WERI-Rb-1 (cell line): ENCODE measurements at regions not wholly inside any gene's neighbourhood (a gene's known extent, or its start where the extent isn't known, plus 50 kb on each side); places are given as distances from the start of the nearest gene placed in this dataset.

ENCODE experiments used
- DNase-seq: peaks from one replicate; pipeline ENCODE4 v3.0.0-alpha.2; 2020
- H3K27ac ChIP-seq: fragments of 250-450 bp; sonication (Bioruptor Pico); 2 replicates; pipeline ENCODE4 v1.5.1; 2020; ENCODE audit warnings: mild to moderate bottlenecking, moderate library complexity
- H3K27me3 ChIP-seq: fragments of 250-450 bp; sonication (Bioruptor Pico); 2 replicates; pipeline ENCODE4 v1.5.1; 2021; ENCODE audit warnings: mild to moderate bottlenecking, low read depth, moderate library complexity; ENCODE audit not compliant: insufficient read depth, severe bottlenecking
- H3K36me3 ChIP-seq: fragments of 250-450 bp; sonication (Bioruptor Pico); 2 replicates; pipeline ENCODE4 v1.5.1; 2020; ENCODE audit warnings: mild to moderate bottlenecking, moderate library complexity
- H3K4me3 ChIP-seq: 2 replicates; pipeline ENCODE4 v1.5.1; 2011; ENCODE audit warnings: low read depth, mild to moderate bottlenecking, control low read depth, low read length
- H3K9me3 ChIP-seq: fragments of 250-450 bp; sonication (Bioruptor Pico); 2 replicates; pipeline ENCODE4 v1.5.1; 2021; ENCODE audit warnings: mild to moderate bottlenecking, moderate library complexity; ENCODE audit not compliant: severe bottlenecking
- TF ChIP-seq, protein P1 (sequence below): IDR thresholded peaks from 2 replicates; pipeline ENCODE4 v1.5.1; 2011; ENCODE audit warnings: low read depth, mild to moderate bottlenecking, control low read depth, inconsistent platforms, low read length

DNA sequence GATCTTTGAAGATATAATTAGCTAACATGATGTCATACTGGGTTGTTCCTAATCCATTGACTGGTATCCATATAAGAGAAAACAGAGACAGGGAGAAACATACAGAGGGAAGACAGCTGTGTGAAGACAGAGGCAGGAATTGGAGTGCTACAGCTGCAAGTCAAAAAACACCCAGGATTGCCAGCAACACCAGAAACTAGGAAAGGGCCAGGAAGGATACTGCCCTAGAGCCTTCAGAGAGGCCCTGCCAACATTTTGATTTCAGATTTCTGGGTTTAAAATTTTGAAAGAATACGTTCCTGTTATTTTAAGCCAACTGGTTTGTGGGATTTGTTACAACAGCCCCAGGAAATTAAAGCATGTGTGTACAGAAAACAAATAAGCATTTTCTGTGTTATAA is 473.7 kb upstream of the FLRT2 start:
- no peaks in the 10 kb centered on the region for H3K36me3 ChIP-seq
- no peak for DNase-seq
- H3K27me3 ChIP-seq = no peaks in the 10 kb centered on the region
- peaks cover 5% of the 10 kb centered on the region for H3K9me3 ChIP-seq
- TF ChIP-seq, protein P1, sequence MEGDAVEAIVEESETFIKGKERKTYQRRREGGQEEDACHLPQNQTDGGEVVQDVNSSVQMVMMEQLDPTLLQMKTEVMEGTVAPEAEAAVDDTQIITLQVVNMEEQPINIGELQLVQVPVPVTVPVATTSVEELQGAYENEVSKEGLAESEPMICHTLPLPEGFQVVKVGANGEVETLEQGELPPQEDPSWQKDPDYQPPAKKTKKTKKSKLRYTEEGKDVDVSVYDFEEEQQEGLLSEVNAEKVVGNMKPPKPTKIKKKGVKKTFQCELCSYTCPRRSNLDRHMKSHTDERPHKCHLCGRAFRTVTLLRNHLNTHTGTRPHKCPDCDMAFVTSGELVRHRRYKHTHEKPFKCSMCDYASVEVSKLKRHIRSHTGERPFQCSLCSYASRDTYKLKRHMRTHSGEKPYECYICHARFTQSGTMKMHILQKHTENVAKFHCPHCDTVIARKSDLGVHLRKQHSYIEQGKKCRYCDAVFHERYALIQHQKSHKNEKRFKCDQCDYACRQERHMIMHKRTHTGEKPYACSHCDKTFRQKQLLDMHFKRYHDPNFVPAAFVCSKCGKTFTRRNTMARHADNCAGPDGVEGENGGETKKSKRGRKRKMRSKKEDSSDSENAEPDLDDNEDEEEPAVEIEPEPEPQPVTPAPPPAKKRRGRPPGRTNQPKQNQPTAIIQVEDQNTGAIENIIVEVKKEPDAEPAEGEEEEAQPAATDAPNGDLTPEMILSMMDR = no peak
- H3K27ac ChIP-seq = no peak overlapping the region
- H3K4me3 ChIP-seq = no peak overlapping the region

DNA sequence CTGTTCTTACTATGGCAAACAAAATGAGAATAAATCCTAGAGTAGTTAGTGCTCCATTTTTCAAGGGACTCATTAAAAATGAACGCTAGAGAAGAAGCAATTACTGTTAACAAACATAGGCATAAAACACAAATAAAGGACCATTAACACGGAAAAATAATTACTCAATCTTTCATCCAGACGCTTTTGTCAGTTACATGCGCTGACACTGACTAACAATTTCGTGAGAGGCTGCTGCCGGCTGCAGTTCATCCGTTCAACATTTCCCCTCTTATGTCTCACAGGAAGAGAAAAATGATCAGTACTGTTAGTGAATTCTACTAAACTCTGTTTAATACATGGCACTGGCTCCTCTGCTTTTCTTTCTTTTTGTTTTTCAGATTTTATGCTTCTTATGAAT is 472.7 kb upstream of the FLRT2 start:
- no peak overlapping the region for H3K27ac ChIP-seq
- peaks cover 5% of the 10 kb centered on the region for H3K9me3 ChIP-seq
- no peaks in the 10 kb centered on the region for H3K27me3 ChIP-seq
- no peak for DNase-seq
- no peaks in the 10 kb centered on the region for H3K36me3 ChIP-seq
- TF ChIP-seq, protein P1 = no peak
- no peak overlapping the region for H3K4me3 ChIP-seq

DNA sequence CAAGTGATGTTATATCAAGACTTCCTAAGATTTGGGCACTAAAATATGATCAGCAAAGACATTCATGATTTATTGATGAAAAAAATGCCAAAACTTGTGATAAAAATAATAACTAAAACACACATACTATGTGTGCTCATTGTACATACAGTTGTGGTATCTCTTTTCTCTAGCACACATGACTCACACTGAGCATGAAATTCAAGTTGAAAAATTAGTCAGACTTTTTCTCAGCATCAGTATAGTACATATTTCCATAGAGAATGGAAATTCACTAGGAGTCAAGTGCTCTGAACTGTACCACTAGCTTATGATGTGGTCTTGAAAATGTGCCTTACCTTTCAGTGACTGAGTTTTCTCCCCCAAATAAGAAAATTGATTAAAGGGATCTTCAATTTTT is 471.8 kb upstream of the FLRT2 start:
- no peak for DNase-seq
- TF ChIP-seq, protein P1 = no peak

DNA sequence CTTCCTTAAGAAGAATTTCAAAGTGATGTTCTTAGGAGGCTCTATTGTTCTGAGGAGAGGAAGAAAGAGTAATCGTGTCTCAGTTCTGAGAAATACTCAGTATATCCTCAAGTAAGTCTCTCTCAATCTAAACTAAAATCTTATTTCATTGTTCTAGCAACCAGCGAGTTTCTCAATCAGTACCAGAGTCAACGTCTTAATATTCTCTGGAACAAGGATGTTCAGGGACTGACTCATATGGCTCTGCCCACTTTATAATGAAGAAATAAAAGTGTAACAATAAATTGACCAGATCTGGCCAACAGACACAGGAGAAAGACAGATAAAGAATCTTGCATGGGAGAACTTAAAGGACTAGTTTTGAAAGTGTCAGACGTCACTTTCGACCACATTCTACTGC is 469.8 kb upstream of the FLRT2 start:
- Histone ChIP-seq H3K9me3 (no peaks in the 10 kb centered on the region), H3K27me3 (no peaks in the 10 kb centered on the region), H3K36me3 (no peaks in the 10 kb centered on the region), H3K4me3 (no peak overlapping the region), H3K27ac (no peak overlapping the region)
- TF ChIP-seq, protein P1 = no peak
- no peak for DNase-seq

More for the DNA sequence above, 471.8 kb upstream of the FLRT2 start:
- Histone ChIP-seq H3K36me3 (no peaks in the 10 kb centered on the region), H3K4me3 (no peak overlapping the region), H3K9me3 (peaks cover 5% of the 10 kb centered on the region), H3K27me3 (no peaks in the 10 kb centered on the region), H3K27ac (no peak overlapping the region)

DNA sequence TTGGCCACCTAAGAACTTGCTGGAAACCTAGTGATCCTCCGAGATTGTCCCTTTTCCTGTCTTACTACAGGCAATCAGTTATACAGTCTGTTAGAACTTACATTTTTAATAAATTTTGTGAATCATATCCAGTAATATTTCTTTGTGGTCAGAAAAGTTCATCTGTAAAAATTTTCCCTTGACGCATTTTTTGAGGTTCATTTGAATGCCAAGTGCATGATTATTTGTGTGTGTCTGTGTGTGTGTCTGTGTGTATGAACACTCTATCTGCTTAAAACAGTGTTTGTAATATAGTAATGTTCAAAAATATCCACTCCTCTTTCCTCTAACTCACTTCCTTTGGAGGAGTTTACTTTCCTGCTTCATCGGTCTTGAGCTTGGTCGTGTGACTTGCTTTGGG is 468.7 kb upstream of the FLRT2 start:
- Histone ChIP-seq H3K9me3 (no peaks in the 10 kb centered on the region), H3K27ac (no peak overlapping the region), H3K27me3 (no peaks in the 10 kb centered on the region), H3K4me3 (no peak overlapping the region), H3K36me3 (no peaks in the 10 kb centered on the region)
- DNase-seq = no peak
- TF ChIP-seq, protein P1 = no peak

DNA sequence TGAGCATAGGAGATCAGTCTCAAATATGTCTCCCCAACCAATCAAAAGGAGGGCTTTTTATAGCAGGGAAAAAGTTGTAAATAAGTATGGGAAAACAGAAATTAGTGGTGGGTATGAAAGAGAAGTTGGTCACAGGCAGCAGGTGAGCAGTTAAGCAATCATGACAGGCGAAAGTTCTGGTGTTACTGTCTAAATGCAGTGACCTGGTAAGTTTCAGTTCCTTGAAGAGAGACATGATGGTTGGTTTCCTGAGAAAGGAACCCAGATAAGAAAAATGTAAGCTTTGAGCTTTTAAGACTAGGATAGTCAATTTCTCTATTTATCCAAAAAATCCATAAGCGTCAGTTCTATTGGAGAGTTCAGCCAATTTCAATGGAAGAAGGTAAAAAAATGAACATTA is 466.2 kb upstream of the FLRT2 start:
- Histone ChIP-seq H3K4me3 (no peak overlapping the region), H3K36me3 (no peaks in the 10 kb centered on the region), H3K9me3 (no peaks in the 10 kb centered on the region), H3K27ac (no peak overlapping the region), H3K27me3 (no peaks in the 10 kb centered on the region)
- TF ChIP-seq, protein P1 = no peak
- DNase-seq = no peak
